HUES64 (cell line): ENCODE measurements at regions not wholly inside any gene's neighbourhood (a gene's known extent, or its start where the extent isn't known, plus 50 kb on each side); places are given as distances from the start of the nearest gene placed in this dataset.

Source experiments
- H3K27ac ChIP-seq: 2 replicates; pipeline ENCODE4 v1.7.0; 2013; ENCODE audit warnings: low read depth, low read length, inconsistent platforms
- H3K27me3 ChIP-seq: 2 replicates; pipeline ENCODE4 v1.6.1; 2013; ENCODE audit warnings: mild to moderate bottlenecking, low read length; ENCODE audit not compliant: insufficient read depth
- H3K36me3 ChIP-seq: 2 replicates; pipeline ENCODE4 v1.6.1; 2013; ENCODE audit warnings: mild to moderate bottlenecking, low read length; ENCODE audit not compliant: insufficient read depth
- H3K4me1 ChIP-seq: 2 replicates; pipeline ENCODE4 v1.6.1; 2013; ENCODE audit warnings: mild to moderate bottlenecking, low read length, moderate library complexity; ENCODE audit not compliant: insufficient read depth
- H3K4me3 ChIP-seq: 2 replicates; pipeline ENCODE4 v1.5.1; 2013; ENCODE audit warnings: mild to moderate bottlenecking, low read length, moderate library complexity
- H3K9ac ChIP-seq: 2 replicates; pipeline ENCODE4 v1.6.1; 2013; ENCODE audit warnings: mild to moderate bottlenecking, low read depth, low read length
- H3K9me3 ChIP-seq: 2 replicates; pipeline ENCODE4 v1.6.1; 2013; ENCODE audit warnings: low read depth, low read length; ENCODE audit not compliant: insufficient read depth
- WGBS: fragments of 150-250, 120-280 bp; methylation state at CpG from one replicate; pipeline ENCODE4 v1.1.7; 2013; ENCODE audit warnings: missing lambda C conversion rate; 5-methylcytosine and 5-hydroxymethylcytosine counted together

GRCh38 chr7:21354284-21354683 lies 73.6 kb upstream of the SP4 start:
- Histone ChIP-seq H3K36me3 (no peaks in the 10 kb centered on the region), H3K27ac (no peak overlapping the region), H3K9me3 (no peaks in the 10 kb centered on the region), H3K9ac (no peak overlapping the region), H3K4me3 (no peak overlapping the region), H3K4me1 (no peaks in the 10 kb centered on the region), H3K27me3 (no peaks in the 10 kb centered on the region)
- WGBS: 88% methylated on average over 5 of the region's 5 CpGs

DNA sequence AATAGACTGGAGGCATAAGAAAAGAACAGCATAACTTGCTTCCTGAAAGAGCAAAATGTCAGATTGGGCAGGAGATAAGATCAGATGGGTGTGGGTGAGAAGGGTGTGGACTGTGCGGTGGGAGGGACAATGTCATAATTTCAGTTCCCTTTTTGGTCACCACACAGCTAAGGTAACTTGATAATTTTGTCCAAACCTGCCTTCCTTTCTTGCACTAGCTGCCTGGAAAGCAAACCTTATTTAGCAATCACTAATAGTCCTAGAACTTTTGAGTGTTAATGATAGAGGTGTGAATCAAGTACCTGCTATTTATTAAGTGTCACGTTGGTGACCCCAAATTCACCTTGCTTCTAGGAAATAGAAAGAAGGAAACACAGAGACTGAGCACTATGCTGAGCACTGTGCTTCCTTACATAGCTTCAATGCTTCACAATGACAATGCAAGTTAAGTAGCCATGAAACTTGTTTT lies 72.4 kb upstream of the SP4 start:
- H3K36me3 ChIP-seq: no peaks in the 10 kb centered on the region
- no peak overlapping the region for H3K9ac ChIP-seq
- no peak overlapping the region for H3K4me3 ChIP-seq
- 87% methylated on average over 2 of the region's 2 CpGs for WGBS
- H3K27ac ChIP-seq: no peak overlapping the region
- no peaks in the 10 kb centered on the region for H3K4me1 ChIP-seq
- H3K9me3 ChIP-seq: no peaks in the 10 kb centered on the region
- H3K27me3 ChIP-seq: no peaks in the 10 kb centered on the region

GRCh38 chr7:21356616-21357015 lies 71.3 kb upstream of the SP4 start:
- Histone ChIP-seq H3K36me3 (no peaks in the 10 kb centered on the region), H3K4me1 (no peaks in the 10 kb centered on the region), H3K9ac (no peak overlapping the region), H3K9me3 (no peaks in the 10 kb centered on the region), H3K4me3 (no peak overlapping the region), H3K27me3 (no peaks in the 10 kb centered on the region), H3K27ac (no peak overlapping the region)

DNA sequence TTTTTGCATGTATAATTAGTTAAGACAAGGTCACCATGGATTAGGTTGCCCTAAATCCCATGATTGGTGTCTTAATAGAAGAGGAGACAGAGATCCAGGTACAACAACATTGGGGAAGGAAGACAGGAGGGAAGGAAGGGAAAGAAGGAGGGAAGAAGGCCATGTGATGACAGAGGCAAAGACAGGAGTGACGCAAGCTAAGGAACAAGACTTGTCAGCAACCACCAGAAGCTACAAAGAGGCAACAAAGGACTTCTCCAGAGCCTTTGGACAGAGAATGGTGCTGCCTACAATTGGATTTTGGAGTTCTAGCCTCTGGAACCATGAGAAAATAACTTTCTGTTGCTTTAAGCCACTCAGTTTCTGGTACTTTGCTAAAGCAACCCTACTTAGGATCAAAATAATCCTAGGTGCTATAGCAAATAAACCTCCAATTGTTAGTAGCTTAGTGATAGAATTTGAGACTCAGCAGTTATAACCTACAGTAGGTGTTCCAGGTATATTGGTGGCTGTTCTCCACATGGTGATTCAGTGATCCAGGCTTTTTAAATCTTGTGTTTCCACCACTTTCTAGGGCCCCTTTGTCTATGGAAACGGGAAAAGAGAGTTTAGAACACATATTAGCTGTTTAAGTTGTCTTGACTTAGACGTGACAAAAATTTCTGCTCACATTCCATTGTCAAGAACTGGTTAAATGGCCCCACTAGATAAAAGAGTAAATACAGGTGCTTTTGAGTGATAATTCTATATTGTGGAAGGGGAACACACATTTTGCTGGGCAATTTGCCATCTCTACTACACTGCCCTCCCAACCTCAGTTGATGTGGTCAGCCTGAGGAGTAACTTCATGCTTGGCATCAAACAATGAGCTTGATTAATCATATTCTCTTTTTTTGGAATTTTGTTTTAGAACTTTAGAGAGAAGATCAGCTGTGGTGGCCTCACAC lies 70.5 kb upstream of the SP4 start:
- WGBS: 95% methylated on average over 3 of the region's 3 CpGs

GRCh38 chr7:21358648-21359047 lies 69.2 kb upstream of the SP4 start:
- H3K4me3 ChIP-seq: no peak overlapping the region
- H3K27ac ChIP-seq: no peak overlapping the region
- H3K36me3 ChIP-seq: no peaks in the 10 kb centered on the region
- WGBS: 91% methylated on average over 5 of the region's 5 CpGs
- no peaks in the 10 kb centered on the region for H3K4me1 ChIP-seq
- H3K9me3 ChIP-seq: no peaks in the 10 kb centered on the region
- no peak overlapping the region for H3K9ac ChIP-seq
- H3K27me3 ChIP-seq: no peaks in the 10 kb centered on the region

More for the DNA sequence above, 70.5 kb upstream of the SP4 start:
- Histone ChIP-seq H3K4me3 (no peak overlapping the region), H3K9ac (no peak overlapping the region), H3K36me3 (no peaks in the 10 kb centered on the region), H3K4me1 (no peaks in the 10 kb centered on the region), H3K27ac (no peak overlapping the region), H3K27me3 (no peaks in the 10 kb centered on the region), H3K9me3 (no peaks in the 10 kb centered on the region)

- Histone ChIP-seq H3K9me3 (no peaks in the 10 kb centered on the region), H3K36me3 (no peaks in the 10 kb centered on the region), H3K4me3 (no peak overlapping the region), H3K4me1 (no peaks in the 10 kb centered on the region), H3K27ac (no peak overlapping the region), H3K9ac (no peak overlapping the region), H3K27me3 (no peaks in the 10 kb centered on the region)
- 100% methylated on average over 1 of the region's 1 CpG for WGBS
Observed at GRCh38 chr7:21359163-21359562, 68.7 kb upstream of the SP4 start.

GRCh38 chr7:21361413-21362125 lies 66.3 kb upstream of the SP4 start:
- H3K4me3 ChIP-seq: no peak overlapping the region
- H3K9ac ChIP-seq: no peak overlapping the region
- no peaks in the 10 kb centered on the region for H3K36me3 ChIP-seq
- H3K27ac ChIP-seq: no peak overlapping the region
- no peaks in the 10 kb centered on the region; the same call in 1 of the 2 replicates for H3K9me3 ChIP-seq
- H3K27me3 ChIP-seq: no peaks in the 10 kb centered on the region
- 96% methylated on average over 4 of the region's 5 CpGs for WGBS
- H3K4me1 ChIP-seq: no peaks in the 10 kb centered on the region

DNA sequence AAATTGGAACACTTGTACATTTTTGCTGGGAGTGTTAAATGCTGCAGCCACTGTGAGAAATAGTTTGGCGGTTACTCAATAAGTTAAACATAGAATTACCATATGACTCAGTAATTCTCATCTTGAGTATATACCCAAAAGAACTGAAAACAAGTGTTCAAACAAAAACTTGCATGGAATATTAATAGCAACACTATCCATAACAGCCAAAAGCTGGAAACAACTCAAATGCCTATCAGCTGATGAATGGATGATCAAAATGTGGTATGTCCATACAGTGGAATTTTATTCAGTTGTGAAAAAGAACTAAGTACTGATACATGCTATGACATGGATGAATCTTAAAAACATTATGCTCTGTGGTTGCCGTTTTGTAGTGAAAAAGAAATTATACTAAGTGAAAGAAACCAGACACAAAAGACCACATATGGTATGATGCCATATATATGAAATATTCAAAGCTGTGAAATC lies 63.0 kb upstream of the SP4 start:
- no peak overlapping the region for H3K27ac ChIP-seq
- H3K9ac ChIP-seq: no peak overlapping the region
- no peaks in the 10 kb centered on the region for H3K36me3 ChIP-seq
- no peaks in the 10 kb centered on the region; the same call in 1 of the 2 replicates for H3K9me3 ChIP-seq
- 100% methylated on average over 2 of the region's 2 CpGs for WGBS
- H3K4me3 ChIP-seq: no peak overlapping the region
- H3K4me1 ChIP-seq: no peaks in the 10 kb centered on the region
- H3K27me3 ChIP-seq: no peaks in the 10 kb centered on the region

DNA sequence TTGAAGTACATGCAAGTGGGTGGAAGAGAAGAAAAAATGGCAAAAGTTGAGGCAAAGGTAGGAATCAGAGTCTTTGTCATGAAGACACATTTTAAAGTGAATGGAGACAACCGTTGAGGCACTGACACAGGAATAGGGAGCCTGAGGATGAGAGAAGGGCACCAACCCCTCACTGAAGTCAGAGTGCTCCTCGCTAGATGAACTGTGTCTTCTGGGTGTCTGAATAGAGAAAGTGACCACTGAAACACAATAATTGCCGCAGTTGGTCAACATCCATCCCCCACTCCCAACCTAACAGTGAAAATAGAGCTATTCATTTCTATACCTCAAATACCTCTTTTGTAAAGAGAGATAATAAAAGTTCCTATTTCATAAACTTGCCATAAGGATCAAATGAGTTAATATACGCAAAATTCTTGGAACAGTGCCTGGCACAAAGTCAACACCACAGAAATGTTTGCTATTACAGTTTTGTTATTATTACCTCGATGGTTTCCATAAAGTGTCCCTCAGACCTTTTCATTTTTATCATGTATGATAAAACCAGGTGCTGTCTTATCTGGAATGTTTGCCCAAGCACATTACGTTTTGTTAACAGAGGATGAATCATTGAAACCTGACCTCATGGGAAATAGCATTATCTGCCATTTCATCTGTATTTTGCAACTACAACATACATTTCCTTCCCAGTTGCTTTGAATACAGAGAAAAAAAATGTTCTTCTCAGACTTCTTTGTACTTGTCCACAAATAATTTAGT lies 61.8 kb upstream of the SP4 start:
- peaks cover 12% of the 10 kb centered on the region for H3K4me1 ChIP-seq
- 89% methylated on average over 6 of the region's 6 CpGs for WGBS
- no peaks in the 10 kb centered on the region for H3K36me3 ChIP-seq
- H3K9ac ChIP-seq: no peak overlapping the region
- H3K27ac ChIP-seq: no peak overlapping the region
- H3K27me3 ChIP-seq: no peaks in the 10 kb centered on the region
- H3K4me3 ChIP-seq: no peak overlapping the region
- no peaks in the 10 kb centered on the region; the same call in 1 of the 2 replicates for H3K9me3 ChIP-seq

GRCh38 chr7:21367081-21367480 lies 60.8 kb upstream of the SP4 start:
- Histone ChIP-seq H3K4me1 (peaks cover 20% of the 10 kb centered on the region), H3K9ac (no peak overlapping the region), H3K27ac (no peak overlapping the region), H3K27me3 (no peaks in the 10 kb centered on the region), H3K4me3 (no peak overlapping the region), H3K36me3 (no peaks in the 10 kb centered on the region), H3K9me3 (peaks cover 1% of the 10 kb centered on the region; the same call in 1 of the 2 replicates)
- 100% methylated on average over 3 of the region's 3 CpGs for WGBS
